Epithelial cell of proximal tubule (primary cell): ENCODE measurements at regions not wholly inside any gene's neighbourhood (a gene's known extent, or its start where the extent isn't known, plus 50 kb on each side); places are given as distances from the start of the nearest gene placed in this dataset.

Experiments used
- DNase-seq: peaks from one replicate; pipeline ENCODE4 v3.0.0-alpha.2; 2011; ENCODE audit warnings: low read depth
- H3K4me3 ChIP-seq: 2 replicates; pipeline ENCODE4 v1.5.1; 2011; ENCODE audit warnings: low read depth, mild to moderate bottlenecking, low read length
- TF ChIP-seq, protein P1 (sequence below): conservative IDR thresholded peaks from 2 replicates; pipeline ENCODE4 v1.5.1; 2012; ENCODE audit warnings: low read depth, mild to moderate bottlenecking, low read length

DNA sequence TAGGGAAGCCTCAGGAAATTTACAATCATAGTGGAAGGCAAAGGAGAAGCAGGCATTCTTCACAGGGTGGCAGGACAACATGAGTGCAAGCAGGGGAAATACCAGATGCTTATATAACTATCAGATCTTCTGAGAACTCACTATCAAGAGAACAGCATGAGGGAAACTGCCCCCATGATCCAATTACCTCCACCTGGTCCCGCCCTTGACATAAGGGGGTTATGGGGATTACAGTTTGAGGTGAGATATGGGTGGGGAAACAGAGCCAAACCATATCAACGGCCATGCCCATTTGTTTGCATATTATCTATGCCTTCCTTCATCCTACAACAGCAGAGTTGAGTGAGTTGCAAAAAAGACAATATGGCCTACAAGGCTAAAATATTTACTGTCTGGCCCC lies 140.2 kb upstream of the CCDC196 start:
- no peak for DNase-seq
- no peak overlapping the region for H3K4me3 ChIP-seq
- TF ChIP-seq, protein P1, sequence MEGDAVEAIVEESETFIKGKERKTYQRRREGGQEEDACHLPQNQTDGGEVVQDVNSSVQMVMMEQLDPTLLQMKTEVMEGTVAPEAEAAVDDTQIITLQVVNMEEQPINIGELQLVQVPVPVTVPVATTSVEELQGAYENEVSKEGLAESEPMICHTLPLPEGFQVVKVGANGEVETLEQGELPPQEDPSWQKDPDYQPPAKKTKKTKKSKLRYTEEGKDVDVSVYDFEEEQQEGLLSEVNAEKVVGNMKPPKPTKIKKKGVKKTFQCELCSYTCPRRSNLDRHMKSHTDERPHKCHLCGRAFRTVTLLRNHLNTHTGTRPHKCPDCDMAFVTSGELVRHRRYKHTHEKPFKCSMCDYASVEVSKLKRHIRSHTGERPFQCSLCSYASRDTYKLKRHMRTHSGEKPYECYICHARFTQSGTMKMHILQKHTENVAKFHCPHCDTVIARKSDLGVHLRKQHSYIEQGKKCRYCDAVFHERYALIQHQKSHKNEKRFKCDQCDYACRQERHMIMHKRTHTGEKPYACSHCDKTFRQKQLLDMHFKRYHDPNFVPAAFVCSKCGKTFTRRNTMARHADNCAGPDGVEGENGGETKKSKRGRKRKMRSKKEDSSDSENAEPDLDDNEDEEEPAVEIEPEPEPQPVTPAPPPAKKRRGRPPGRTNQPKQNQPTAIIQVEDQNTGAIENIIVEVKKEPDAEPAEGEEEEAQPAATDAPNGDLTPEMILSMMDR = no peak

DNA sequence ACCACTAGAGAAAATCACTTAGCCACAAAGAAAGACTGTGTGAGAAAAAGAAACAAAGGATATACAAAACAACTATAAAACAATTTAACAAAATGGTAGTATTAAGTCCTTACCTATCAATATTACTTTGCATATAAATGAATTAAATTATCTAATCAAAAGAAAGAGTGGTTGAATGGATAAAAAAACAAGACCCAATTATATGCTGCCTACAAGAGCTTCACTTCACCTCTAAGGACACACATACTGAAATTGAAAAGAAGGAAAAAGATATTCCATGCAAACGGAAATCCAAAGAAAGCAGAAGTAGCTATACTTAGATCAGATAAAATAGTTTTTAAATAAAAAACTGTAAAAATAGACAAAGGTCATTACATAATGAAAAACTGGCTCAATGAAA lies 134.9 kb upstream of the CCDC196 start:
- DNase-seq = no peak
- H3K4me3 ChIP-seq = no peak overlapping the region
- TF ChIP-seq, protein P1 = no peak

DNA sequence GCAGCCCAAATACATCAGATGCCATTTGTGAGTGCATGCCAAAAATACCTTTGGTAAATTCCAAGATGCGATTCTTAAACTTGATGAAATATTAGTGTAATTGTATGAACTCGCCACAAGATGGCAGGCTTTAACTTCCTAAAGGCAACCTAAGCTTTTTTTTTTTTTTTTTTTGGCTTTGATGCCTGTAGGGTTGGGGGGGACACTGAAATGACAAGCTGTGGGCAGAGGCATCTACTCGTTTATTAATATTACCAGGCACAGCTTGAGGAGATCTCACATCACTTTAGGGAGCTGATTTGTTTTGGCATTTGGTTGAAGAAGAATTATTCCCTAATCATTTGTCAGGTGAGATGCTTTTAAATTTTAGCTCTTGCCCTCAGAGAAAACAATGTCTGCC lies 126.7 kb upstream of the CCDC196 start:
- H3K4me3 ChIP-seq = no peak overlapping the region
- no peak for DNase-seq
- TF ChIP-seq, protein P1 = peak; percentile 67

DNA sequence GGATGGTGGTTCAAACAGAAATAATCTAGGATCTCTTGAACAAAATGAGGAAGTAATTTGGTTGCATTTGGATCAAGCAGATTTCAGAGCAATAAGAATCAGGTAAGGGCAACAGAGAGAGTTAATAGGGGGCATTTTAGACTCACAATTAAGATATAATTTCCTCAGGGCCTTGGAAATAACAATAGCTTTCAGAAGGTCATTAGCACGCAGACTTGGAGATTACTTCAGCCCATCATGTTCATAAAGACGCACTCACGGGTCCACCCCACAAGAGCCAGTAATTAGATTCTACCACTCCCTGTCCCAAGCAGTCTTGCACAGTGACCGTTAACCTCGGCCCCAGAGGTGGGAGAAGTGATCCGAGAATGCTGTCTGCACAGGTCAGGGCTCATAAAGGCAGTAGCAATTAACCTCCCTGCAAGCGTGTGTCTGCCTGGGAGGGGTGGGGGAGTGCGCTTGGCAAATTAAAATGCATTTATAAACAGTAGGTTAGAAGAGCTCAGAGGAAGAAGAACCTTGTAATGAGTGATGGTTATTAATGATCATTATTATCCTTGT lies 125.7 kb upstream of the CCDC196 start:
- TF ChIP-seq, protein P1 = no peak
- DNase-seq = no peak
- H3K4me3 ChIP-seq = no peak overlapping the region

DNA sequence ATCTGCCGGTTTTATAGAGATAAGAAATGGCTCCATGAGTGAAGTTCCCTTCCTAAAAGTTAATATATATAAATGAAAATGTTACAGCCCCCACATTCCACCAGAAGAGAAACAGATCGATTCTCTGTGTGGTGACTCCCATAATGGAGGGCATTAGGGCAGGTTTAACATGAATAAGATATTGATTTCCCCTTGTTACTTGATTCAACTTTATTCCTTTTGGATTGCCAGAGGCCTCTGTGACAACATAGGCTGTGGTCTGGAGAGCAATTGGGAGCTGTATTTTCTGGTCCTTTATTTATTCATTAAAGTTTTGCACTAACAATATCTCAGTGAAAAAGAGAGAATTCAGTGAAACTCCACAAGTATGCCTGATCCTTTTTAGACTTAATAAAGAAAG lies 125.2 kb upstream of the CCDC196 start:
- H3K4me3 ChIP-seq = no peak overlapping the region
- TF ChIP-seq, protein P1 = no peak
- DNase-seq = no peak

DNA sequence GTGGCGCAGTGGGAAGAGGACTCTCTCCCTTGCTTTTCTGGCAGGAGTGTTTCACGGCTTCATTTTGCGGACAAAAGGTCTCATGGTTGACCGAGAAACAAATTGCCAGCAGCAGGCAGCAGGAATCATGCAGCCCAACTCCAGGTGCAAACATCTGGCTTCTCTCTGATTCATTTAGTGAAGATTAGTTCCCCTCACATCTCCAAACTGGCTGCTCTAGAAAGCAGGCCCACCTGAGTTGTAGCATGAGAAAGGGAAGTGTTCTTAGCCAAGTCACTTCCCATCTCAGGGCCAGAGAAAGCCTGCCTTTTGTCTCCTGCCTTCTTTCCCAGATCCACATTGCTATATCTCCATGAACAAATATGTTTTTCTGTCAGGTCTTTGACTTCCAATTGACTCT lies 120.8 kb upstream of the CCDC196 start:
- TF ChIP-seq, protein P1 = no peak
- H3K4me3 ChIP-seq = no peak overlapping the region
- DNase-seq = no peak

DNA sequence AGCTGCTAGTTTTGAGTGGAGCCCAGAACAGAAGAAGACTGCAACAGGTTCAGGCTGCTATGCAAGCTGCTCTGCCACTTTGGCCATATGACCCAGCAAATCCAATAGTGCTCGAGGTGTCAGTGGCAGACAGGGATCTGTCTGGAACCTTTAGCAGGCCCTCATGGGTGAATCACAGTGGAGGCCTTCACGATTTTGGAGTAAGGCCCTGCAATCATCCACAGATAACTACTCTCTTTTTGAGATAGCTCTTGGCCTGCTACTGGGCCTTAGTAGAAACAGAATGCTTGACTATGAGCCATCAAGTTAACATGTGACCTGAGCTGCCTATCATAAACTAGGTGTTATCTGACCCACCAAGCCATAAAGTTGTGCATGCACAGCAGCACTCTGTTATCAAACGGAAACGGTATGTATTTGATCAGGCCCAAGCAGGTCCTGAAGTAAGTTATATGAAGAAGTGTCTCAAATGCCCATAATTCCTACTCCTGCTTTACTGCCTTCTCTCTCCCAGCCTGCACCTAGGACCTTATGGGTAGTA lies 116.9 kb upstream of the CCDC196 start:
- TF ChIP-seq, protein P1 = no peak
- DNase-seq = no peak
- no peak overlapping the region for H3K4me3 ChIP-seq
